ENCODE measurements at regions not wholly inside any gene's neighbourhood (a gene's known extent, or its start where the extent isn't known, plus 50 kb on each side); places are given as distances from the start of the nearest gene placed in this dataset.

DNA sequence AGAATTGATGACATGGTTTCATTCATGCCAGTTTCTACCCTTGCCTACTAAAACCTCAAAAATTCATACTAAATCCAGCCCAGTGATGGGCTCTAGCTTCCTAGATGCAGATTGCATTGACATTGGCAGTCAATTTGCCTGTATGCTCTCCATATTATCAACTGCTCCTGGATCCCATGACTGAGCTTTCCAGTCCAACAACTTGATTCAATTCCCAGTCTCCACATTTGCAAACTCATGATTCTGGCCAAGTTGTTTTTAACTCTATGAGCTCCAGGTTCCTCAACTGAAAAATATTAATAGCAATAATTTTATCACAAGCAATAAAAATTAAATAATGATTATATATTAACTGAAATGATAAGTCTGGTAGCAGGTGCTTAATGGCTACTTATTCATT, 51.0 kb upstream of the DSC1 start:
- Histone ChIP-seq H3K36me3 (ENCODE audit: insufficient read depth, low read length) (no peaks in the 10 kb centered on the region), H3K9me3 (ENCODE audit: low read length) (no peaks in the 10 kb centered on the region), H3K4me3 (ENCODE audit: low read length) (no peak overlapping the region), H3K4me1 (ENCODE audit: insufficient read depth, low read length) (no peaks in the 10 kb centered on the region), H2AFZ (ENCODE audit: low read depth, low read length) (no peak overlapping the region), H3K27me3 (ENCODE audit: insufficient read depth, low read length) (no peaks in the 10 kb centered on the region)

DNA sequence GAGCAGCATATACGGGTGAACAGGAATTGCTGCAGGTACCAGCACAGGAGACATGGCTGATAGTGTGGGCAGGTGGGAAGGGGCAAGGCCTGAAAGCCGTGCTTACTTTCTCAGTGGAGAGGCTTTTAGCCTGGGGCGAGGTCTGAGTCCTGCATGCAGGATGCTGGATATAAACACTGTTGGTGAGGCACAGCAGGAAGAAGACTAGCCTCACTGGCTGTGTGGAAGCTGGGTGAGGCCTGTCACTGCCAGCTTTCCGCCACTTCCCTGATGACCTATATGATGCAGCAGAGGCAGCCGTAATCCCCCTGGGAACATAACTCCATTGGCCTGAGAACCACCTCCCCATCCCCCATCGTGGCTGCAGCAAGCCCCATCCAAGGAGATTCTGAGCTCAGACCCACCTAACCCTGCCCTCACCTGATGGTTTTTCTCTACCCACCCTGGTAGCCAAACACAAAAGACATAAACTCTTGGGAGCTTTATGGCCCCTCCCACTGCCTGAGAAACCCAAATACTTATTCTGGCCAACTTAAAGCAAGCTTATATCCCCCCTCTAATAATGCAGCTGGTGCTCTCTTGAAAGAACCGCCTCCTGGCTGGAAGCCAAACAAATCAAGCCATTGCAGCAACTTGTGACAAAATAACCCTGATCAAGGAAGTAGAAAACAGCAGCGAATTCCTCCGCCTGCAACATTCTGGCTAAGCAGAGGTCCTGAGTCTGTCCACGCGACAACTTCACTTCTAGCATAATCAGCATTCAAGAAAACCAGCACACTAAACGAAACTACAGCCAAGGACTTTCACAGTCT, 54.6 kb upstream of the DSC1 start:
- H3K36me3 ChIP-seq (ENCODE audit: insufficient read depth, low read length), result no peaks in the 10 kb centered on the region
- no peak overlapping the region for H3K4me3 ChIP-seq (ENCODE audit: low read length)
- H3K4me1 ChIP-seq (ENCODE audit: insufficient read depth, low read length), result no peaks in the 10 kb centered on the region
- H3K27me3 ChIP-seq (ENCODE audit: insufficient read depth, low read length), result no peaks in the 10 kb centered on the region
- H2AFZ ChIP-seq (ENCODE audit: low read depth, low read length), result no peak overlapping the region
- peaks cover 1% of the 10 kb centered on the region for H3K9me3 ChIP-seq (ENCODE audit: low read length)

DNA sequence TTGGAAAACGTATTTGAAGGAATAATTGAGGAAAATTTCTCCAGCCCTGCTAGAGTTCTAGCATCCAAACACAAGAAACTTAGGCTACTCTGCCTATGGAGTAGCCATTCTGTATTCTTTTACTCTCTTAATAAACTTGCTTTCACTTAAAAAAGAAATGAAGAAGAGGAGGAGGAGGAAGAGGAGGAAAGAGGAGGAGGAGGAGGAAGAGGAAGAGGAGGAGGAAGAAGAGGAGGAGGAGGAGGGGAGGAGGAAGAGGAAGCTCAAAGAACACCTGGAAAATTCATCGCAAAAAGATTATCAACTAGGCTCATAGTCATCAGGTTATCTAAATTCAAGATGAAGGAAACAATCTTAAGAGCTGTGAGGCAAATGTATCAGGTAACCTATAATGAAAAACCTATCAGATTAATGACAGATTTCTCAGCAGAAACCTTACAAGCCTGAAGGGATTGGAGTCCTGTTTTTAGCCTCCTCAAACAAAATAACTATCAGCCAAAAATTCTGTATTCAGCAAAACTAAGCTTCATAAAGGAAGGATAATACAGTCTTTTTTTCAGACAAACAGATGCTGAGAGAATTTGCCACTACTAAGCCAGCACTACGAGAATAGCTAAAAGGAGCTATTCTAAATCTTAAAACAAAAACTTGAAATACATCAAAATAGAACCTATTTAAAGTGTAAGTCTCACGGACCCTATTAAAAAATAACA, 56.2 kb upstream of the DSC1 start:
- Histone ChIP-seq H2AFZ (ENCODE audit: low read depth, low read length) (no peak overlapping the region), H3K27me3 (ENCODE audit: insufficient read depth, low read length) (no peaks in the 10 kb centered on the region), H3K9me3 (ENCODE audit: low read length) (peaks cover 1% of the 10 kb centered on the region), H3K36me3 (ENCODE audit: insufficient read depth, low read length) (no peaks in the 10 kb centered on the region), H3K4me1 (ENCODE audit: insufficient read depth, low read length) (no peaks in the 10 kb centered on the region), H3K4me3 (ENCODE audit: low read length) (no peak overlapping the region)

DNA sequence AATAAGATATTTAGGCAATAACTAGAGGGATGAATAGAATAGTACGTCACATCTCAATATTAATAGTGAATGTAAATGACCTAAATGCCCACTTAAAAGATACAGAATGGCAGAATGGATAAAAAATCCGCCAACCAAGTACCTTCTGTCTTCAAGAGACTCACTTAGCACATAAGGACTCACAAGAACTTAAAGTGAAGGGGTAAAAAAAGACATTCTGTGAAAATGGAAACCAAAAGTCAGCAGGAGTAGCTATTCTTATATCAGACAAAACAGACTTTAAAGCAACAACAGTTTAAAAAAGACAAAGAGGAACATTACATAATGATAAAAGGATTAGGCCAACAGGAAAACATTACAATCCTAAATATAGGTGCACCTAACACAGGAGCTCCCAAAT, 56.7 kb upstream of the DSC1 start:
- H3K4me3 ChIP-seq (ENCODE audit: low read length), result no peak overlapping the region

DNA sequence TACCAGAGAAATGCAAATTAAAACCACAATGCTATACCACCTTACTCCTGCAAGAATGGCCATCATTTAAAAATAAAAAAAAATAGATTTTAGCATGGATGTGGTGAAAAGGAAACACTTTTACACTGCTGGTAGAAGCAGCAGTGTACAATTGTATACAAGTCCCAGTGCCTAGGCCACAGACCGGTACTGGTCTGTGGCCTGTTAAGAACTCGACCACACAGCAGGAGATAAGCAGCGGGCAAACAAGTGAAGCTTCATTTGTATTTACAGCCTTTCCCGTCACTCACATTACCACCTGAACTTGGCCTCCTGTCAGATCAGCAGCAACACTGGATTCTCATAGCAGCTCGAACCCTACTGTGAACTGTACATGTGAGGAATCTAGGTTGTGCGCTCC, 60.7 kb upstream of the DSC1 start:
- no peaks in the 10 kb centered on the region for H3K36me3 ChIP-seq (ENCODE audit: insufficient read depth, low read length)
- peaks cover 1% of the 10 kb centered on the region for H3K9me3 ChIP-seq (ENCODE audit: low read length)
- H2AFZ ChIP-seq (ENCODE audit: low read depth, low read length), result no peak overlapping the region
- peaks cover 13% of the 10 kb centered on the region for H3K4me1 ChIP-seq (ENCODE audit: insufficient read depth, low read length)
- H3K4me3 ChIP-seq (ENCODE audit: low read length), result no peak overlapping the region
- no peaks in the 10 kb centered on the region for H3K27me3 ChIP-seq (ENCODE audit: insufficient read depth, low read length)

More for the DNA sequence above, 56.7 kb upstream of the DSC1 start:
- Histone ChIP-seq H3K27me3 (ENCODE audit: insufficient read depth, low read length) (no peaks in the 10 kb centered on the region), H2AFZ (ENCODE audit: low read depth, low read length) (no peak overlapping the region), H3K36me3 (ENCODE audit: insufficient read depth, low read length) (no peaks in the 10 kb centered on the region), H3K9me3 (ENCODE audit: low read length) (peaks cover 1% of the 10 kb centered on the region), H3K4me1 (ENCODE audit: insufficient read depth, low read length) (no peaks in the 10 kb centered on the region)

DNA sequence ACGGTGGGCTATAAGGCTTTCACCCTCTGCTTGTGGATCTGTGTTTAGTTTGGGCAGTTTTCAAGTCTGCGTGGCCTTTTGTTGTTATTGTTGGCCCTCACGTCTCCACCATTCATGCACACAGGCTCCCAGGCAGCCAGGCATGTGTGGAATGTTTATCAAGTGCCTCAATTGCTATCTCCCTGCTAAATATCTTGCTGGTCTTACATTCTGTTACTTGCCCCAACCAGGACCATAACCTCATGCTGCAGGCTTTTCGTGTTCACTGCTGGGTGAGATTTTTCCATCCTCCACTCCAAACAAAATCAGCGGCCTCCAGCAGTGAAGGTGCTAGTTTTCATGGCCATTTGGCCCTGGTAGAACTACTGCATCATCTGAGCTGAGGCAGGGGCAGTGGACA, 63.0 kb upstream of the DSC1 start:
- H2AFZ ChIP-seq (ENCODE audit: low read depth, low read length), result no peak overlapping the region
- H3K9me3 ChIP-seq (ENCODE audit: low read length), result peaks cover 1% of the 10 kb centered on the region
- peaks cover 13% of the 10 kb centered on the region for H3K4me1 ChIP-seq (ENCODE audit: insufficient read depth, low read length)
- no peaks in the 10 kb centered on the region for H3K27me3 ChIP-seq (ENCODE audit: insufficient read depth, low read length)
- H3K36me3 ChIP-seq (ENCODE audit: insufficient read depth, low read length), result no peaks in the 10 kb centered on the region
- no peak overlapping the region for H3K4me3 ChIP-seq (ENCODE audit: low read length)

DNA sequence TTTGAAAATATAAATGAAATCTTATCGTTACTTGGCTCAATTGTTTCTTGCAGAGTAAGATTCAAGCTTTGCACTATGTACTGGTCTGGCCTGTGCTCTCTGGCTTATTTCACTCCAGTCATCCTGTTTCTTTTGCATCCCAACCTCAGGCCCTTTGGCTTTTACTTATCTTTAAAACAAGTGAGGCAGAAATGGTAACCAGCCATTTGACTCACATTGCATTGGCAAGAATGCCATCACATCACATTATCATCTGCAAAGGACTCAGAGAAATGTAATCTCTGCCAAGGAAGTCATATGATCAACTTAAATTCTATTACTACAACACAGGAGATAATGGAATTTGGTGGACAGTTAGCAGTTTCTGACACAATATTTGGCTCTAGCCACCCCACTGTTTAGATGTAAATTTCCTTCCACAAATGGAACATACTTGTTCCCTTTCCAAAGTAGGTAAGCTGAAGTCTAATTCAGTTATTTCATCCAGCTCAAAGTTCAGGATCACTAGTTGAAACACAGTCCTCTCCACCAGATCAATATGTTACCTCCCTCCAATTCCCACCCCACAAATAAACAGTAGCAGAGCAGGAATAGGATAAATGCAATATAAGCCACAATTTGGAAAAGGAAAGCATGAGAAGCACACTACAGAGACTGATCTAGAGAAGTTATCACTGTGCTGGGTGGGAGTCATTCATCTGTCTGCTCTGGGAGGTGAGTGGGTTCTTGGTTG, 65.0 kb upstream of the DSC1 start:
- Histone ChIP-seq H3K4me1 (ENCODE audit: insufficient read depth, low read length) (peaks cover 13% of the 10 kb centered on the region), H3K27me3 (ENCODE audit: insufficient read depth, low read length) (no peaks in the 10 kb centered on the region), H3K4me3 (ENCODE audit: low read length) (no peak overlapping the region), H3K9me3 (ENCODE audit: low read length) (no peaks in the 10 kb centered on the region), H2AFZ (ENCODE audit: low read depth, low read length) (no peak overlapping the region), H3K36me3 (ENCODE audit: insufficient read depth, low read length) (no peaks in the 10 kb centered on the region)

DNA sequence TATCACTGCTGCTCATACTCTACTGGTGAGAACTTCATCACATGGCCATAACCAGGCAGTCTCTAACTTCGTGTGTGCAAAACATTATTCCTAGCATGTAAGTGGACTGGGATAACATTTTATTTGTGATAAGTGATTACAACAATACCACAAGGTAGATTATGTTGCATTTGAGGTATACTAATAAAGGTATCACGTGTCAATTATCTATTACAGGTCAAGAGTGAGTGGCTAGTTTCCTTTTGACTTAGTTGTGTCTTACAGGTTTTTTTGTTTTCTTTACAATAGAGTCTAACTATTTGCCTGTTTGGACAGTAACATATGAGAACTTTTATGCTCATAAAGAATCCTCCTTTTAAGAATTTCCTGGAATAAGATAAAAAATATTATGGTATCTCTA, 67.2 kb upstream of the DSC1 start:
- H3K27me3 ChIP-seq (ENCODE audit: insufficient read depth, low read length), result no peaks in the 10 kb centered on the region
- H2AFZ ChIP-seq (ENCODE audit: low read depth, low read length), result no peak overlapping the region
- H3K4me3 ChIP-seq (ENCODE audit: low read length), result no peak overlapping the region
- H3K9me3 ChIP-seq (ENCODE audit: low read length), result no peaks in the 10 kb centered on the region
- H3K36me3 ChIP-seq (ENCODE audit: insufficient read depth, low read length), result no peaks in the 10 kb centered on the region
- peaks cover 13% of the 10 kb centered on the region for H3K4me1 ChIP-seq (ENCODE audit: insufficient read depth, low read length)

DNA sequence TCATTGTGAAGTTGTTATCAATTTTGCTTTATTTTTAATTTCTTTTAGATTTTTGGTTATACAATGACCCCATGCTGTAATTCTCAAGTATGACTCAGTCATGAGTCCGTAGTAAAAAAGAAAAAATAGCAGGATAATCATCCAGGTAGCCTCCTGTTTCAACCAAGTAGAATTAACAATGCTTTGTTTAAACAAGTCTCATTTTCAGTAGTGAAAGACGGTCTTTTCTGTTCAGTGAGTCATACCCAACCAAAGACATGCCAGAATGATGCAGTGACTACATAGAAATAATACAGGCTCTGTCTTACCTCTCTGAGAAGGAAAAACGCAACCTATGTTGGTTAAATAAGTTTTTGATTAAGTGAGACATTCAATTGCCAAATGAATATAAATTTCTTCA, 67.8 kb upstream of the DSC1 start:
- Histone ChIP-seq H3K4me1 (ENCODE audit: insufficient read depth, low read length) (peaks cover 8% of the 10 kb centered on the region), H3K9me3 (ENCODE audit: low read length) (no peaks in the 10 kb centered on the region), H3K4me3 (ENCODE audit: low read length) (no peak overlapping the region), H2AFZ (ENCODE audit: low read depth, low read length) (no peak overlapping the region), H3K27me3 (ENCODE audit: insufficient read depth, low read length) (no peaks in the 10 kb centered on the region), H3K36me3 (ENCODE audit: insufficient read depth, low read length) (no peaks in the 10 kb centered on the region)

DNA sequence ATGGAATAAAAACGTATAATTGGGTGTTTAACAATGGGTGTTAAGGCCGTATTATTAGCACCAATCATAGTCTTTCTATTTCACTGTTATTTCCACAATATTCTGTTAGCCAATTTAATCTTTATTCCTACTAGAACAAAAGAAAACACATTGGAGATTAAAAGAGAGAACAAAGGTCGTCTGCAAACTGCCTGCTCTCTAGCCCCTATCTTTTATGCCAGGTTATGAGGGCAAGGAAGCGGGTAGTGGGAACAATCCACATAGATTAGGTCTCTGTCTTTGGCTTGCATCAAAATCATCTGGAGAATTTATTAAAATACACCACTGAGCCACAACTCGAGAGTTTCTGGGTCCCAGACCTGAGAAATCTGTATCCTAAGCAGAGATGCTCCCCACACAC, 69.4 kb upstream of the DSC1 start:
- H2AFZ ChIP-seq (ENCODE audit: low read depth, low read length), result no peak overlapping the region
- no peaks in the 10 kb centered on the region for H3K9me3 ChIP-seq (ENCODE audit: low read length)
- H3K36me3 ChIP-seq (ENCODE audit: insufficient read depth, low read length), result no peaks in the 10 kb centered on the region
- no peaks in the 10 kb centered on the region for H3K4me1 ChIP-seq (ENCODE audit: insufficient read depth, low read length)
- H3K4me3 ChIP-seq (ENCODE audit: low read length), result no peak overlapping the region
- H3K27me3 ChIP-seq (ENCODE audit: insufficient read depth, low read length), result no peaks in the 10 kb centered on the region

DNA sequence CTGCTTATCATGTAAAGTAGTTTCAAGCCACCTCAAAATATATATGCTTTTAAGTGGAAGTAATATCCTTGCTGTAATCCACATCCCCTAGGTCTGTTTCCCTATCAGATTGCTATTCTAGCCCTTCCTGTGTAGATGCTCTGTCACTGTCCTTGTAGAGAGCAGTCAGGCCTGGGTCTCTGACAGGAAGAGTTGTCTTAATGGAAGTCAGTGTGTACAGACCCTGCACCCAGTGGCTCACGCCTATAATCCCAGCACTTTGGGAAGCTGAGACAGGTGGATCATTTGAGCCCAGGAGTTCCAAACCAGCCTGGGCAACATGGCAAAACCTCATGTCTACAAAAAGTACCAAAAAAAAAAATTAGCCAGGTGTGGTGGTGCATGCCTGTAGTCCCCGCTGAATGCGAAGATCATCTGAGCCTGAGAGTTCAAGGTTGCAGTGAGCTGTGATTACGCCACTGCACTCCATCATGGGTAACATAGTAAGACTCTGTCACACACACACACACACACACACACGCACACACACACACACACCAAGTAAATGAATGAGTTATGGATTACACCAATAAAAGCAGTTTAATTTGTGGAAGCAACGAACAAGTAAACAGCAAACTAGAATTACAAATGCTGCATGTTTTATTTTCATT, 70.2 kb upstream of the DSC1 start:
- Histone ChIP-seq H3K36me3 (ENCODE audit: insufficient read depth, low read length) (no peaks in the 10 kb centered on the region), H3K4me3 (ENCODE audit: low read length) (no peak overlapping the region), H2AFZ (ENCODE audit: low read depth, low read length) (no peak overlapping the region), H3K27me3 (ENCODE audit: insufficient read depth, low read length) (no peaks in the 10 kb centered on the region), H3K9me3 (ENCODE audit: low read length) (no peaks in the 10 kb centered on the region), H3K4me1 (ENCODE audit: insufficient read depth, low read length) (no peaks in the 10 kb centered on the region)

DNA sequence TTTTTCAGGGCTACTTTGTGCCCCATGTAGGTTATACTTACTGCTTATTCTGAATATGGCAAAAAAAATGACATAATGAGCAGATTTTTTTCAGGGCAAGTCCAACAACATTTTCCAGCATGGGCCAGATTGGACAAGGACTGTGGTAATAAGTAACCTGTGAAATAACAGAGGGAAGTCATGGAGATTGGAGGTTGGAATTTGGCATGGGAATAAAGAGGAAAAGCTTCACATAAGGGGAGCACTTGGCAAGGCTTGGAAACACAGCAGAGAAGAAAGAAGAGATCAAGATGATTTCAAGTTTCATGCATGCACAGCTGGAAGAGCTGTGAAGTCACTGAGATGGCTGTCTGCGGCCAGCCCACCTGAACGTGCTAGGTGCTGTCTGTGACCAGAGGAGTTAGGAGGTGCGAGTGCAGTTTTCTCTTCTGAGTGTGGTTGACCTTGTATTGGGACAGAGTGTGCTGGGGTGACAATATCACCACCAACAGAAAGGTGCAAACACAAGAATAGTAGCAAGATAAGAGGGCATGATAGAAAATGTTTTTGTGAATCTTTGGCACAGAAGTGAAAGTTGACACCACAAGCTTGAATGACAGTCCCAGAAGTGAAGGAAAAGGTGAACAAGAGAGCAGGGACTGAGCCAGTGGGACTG, 71.1 kb upstream of the DSC1 start:
- H3K4me3 ChIP-seq (ENCODE audit: low read length), result no peak overlapping the region
- no peaks in the 10 kb centered on the region for H3K36me3 ChIP-seq (ENCODE audit: insufficient read depth, low read length)
- no peaks in the 10 kb centered on the region for H3K27me3 ChIP-seq (ENCODE audit: insufficient read depth, low read length)
- no peaks in the 10 kb centered on the region for H3K4me1 ChIP-seq (ENCODE audit: insufficient read depth, low read length)
- no peak overlapping the region for H2AFZ ChIP-seq (ENCODE audit: low read depth, low read length)
- no peaks in the 10 kb centered on the region for H3K9me3 ChIP-seq (ENCODE audit: low read length)
